K562 (cell line): ENCODE measurements at regions not wholly inside any gene's neighbourhood (a gene's known extent, or its start where the extent isn't known, plus 50 kb on each side); places are given as distances from the start of the nearest gene placed in this dataset.

Source experiments
- ATAC-seq: fragments of 200-7000 bp; cut with Tn5 transposase; 3 replicates; pipeline ENCODE4 v1.9.1; 2020; ENCODE audit warnings: moderate library complexity
- BruUV-seq: library from RNA; stranded (reverse); fragments of 400-500 nt; replicated peaks from 2 replicates; lab custom pipeline; 2021; lab: Mats Ljungman, UMichigan
- CTCF ChIA-PET: fragments of 300-600 bp; formaldehyde crosslinking; extraction: SDS; loops from one replicate; lab custom pipeline; 2021; ENCODE audit warnings: low intra/inter-chr PET ratio; lab: Yijun Ruan, JAX
- POLR2A ChIA-PET: fragments of 300-600, 350-650 bp; sonication (Branson Sonifier 250); formaldehyde crosslinking; extraction: SDS; loops from one replicate; lab custom pipeline; 2021; ENCODE audit warnings: antibody characterized with exemption, inconsistent platforms; lab: Yijun Ruan, JAX
- DNase-seq, 4 experiments: peaks; one replicate each; pipeline versions ENCODE4 v3.0.0 to v3.0.0-alpha.2; 2011 to 2018; ENCODE audit warnings: low spot score in 3 of 4, mixed read lengths in 3 of 4; ENCODE audit errors: extremely low read depth in 1 of 4
- FAIRE-seq: peaks from 2 replicates; lab custom pipeline; 2011; peaks lifted over from hg19 to GRCh38; lab: Jason Lieb, UNC
- H2AFZ ChIP-seq: 2 replicates; pipeline ENCODE4 v1.6.0; 2011; ENCODE audit warnings: low read depth, low read length, control low read depth, inconsistent platforms
- H3K27ac ChIP-seq: fragments of 200-600 bp; 3 replicates; pipeline ENCODE4 v1.8.0; 2011; ENCODE audit warnings: low read depth, mild to moderate bottlenecking, control low read depth, inconsistent platforms, low read length, moderate library complexity, mixed read lengths; ENCODE audit errors: extremely low read depth
- H3K27me3 ChIP-seq, 2 experiments: fragments of 300-600 bp in 1 of 2; 2 replicates in 1 of 2; 3 replicates in 1 of 2; pipeline versions ENCODE4 v1.6.0 to v1.8.0; 2011; ENCODE audit warnings: inconsistent platforms in 2 of 2, low read length in 2 of 2, mild to moderate bottlenecking in 1 of 2, mixed read lengths in 1 of 2, moderate library complexity in 1 of 2; ENCODE audit not compliant: control insufficient read depth in 2 of 2, insufficient read depth in 2 of 2
- H3K36me3 ChIP-seq: fragments of 300-600 bp; 3 replicates; pipeline ENCODE4 v1.8.0; 2011; ENCODE audit warnings: mild to moderate bottlenecking, low read length, inconsistent platforms; ENCODE audit not compliant: control insufficient read depth, insufficient read depth
- H3K4me1 ChIP-seq, 2 experiments: fragments of 200-600 bp in 1 of 2; replicated peaks in 1 of 2; 2 replicates in 1 of 2; 3 replicates in 1 of 2; pipeline versions ENCODE4 v1.5.1 to v1.8.0; 2011; ENCODE audit warnings: inconsistent platforms in 2 of 2, low read length in 2 of 2, mild to moderate bottlenecking in 1 of 2, mixed read lengths in 1 of 2, moderate library complexity in 1 of 2; ENCODE audit not compliant: control insufficient read depth in 2 of 2, insufficient read depth in 2 of 2
- H3K4me2 ChIP-seq: 2 replicates; pipeline ENCODE4 v1.6.1; 2011; ENCODE audit warnings: low read length, control low read depth, inconsistent platforms, mixed read lengths; ENCODE audit not compliant: insufficient read depth
- H3K4me3 ChIP-seq: fragments of 200-600 bp; sonication (generic), shearing (Covaris generic); 2 replicates; pipeline ENCODE4 v1.5.1; 2016; ENCODE audit warnings: control low read depth, inconsistent platforms
- H3K79me2 ChIP-seq: fragments of 200-600 bp; 3 replicates; pipeline ENCODE4 v1.8.0; 2011; ENCODE audit warnings: low read length, inconsistent platforms; ENCODE audit not compliant: control insufficient read depth, insufficient read depth
- H3K9ac ChIP-seq, 2 experiments: 2 replicates each; pipeline versions ENCODE4 v1.6.0 to v1.6.1; 2011; ENCODE audit warnings: low read depth in 2 of 2, low read length in 2 of 2, control low read depth in 1 of 2, inconsistent platforms in 1 of 2, mild to moderate bottlenecking in 1 of 2, mixed read lengths in 1 of 2; ENCODE audit not compliant: insufficient read depth in 1 of 2
- H3K9me1 ChIP-seq: one replicate; pipeline ENCODE4 v1.6.0; 2011; ENCODE audit warnings: inconsistent platforms, mild to moderate bottlenecking, low read length, moderate library complexity; ENCODE audit not compliant: control insufficient read depth, insufficient read depth
- H3K9me3 ChIP-seq: replicated peaks from 2 replicates; pipeline ENCODE4 v1.5.1; 2011; ENCODE audit warnings: low read depth, low read length, inconsistent platforms; ENCODE audit not compliant: control insufficient read depth, insufficient read depth
- H4K20me1 ChIP-seq: replicated peaks from 2 replicates; pipeline ENCODE4 v1.6.1; 2011; ENCODE audit warnings: low read length, inconsistent platforms, mixed read lengths; ENCODE audit not compliant: control insufficient read depth, insufficient read depth
- CCAR2 ChIP-seq: fragments of 200-400 bp; formaldehyde crosslinking; IDR thresholded peaks from 2 replicates; pipeline ENCODE4 v1.6.1; 2017; ENCODE audit warnings: mild to moderate bottlenecking, low read depth, low read length
- DNMT1 ChIP-seq: fragments of 450-650 bp; IDR thresholded peaks from 2 replicates; pipeline ENCODE4 v1.6.1; 2016; ENCODE audit warnings: antibody characterized with exemption, mild to moderate bottlenecking
- FOSL1 ChIP-seq: fragments of 200-800 bp; sonication (Bioruptor generic); conservative IDR thresholded peaks from 2 replicates; pipeline ENCODE4 v1.6.1; 2016; ENCODE audit warnings: missing genetic modification characterization, missing compliant biosample characterization
- ZNF263 ChIP-seq: sonication (generic); formaldehyde crosslinking; IDR thresholded peaks from 2 replicates; pipeline ENCODE4 v1.8.0; 2022; ENCODE audit warnings: mild to moderate bottlenecking, missing genetic modification reagents, borderline replicate concordance
- ZNF764 ChIP-seq: fragments of 250-450 bp; sonication (Bioruptor Pico); IDR thresholded peaks from 2 replicates; pipeline ENCODE4 v1.4.0; 2020; ENCODE audit warnings: low read depth, mild to moderate bottlenecking, moderate library complexity
- WGBS: fragments of 100-300 bp; shearing (Covaris generic); methylation state at CpG from one replicate; pipeline ENCODE4 v1.1.6; 2016; ENCODE audit warnings: low coverage, mixed read lengths; ENCODE audit not compliant: insufficient coverage; ENCODE audit errors: missing lambda C conversion rate; 5-methylcytosine and 5-hydroxymethylcytosine counted together
- in situ Hi-C: fragments of 300-500 bp; cut with MboI; formaldehyde crosslinking; loops from 4 replicates; pipeline ENCODE4 v1.15.0; 2018; ENCODE audit warnings: inconsistent platforms, mixed read lengths
- intact Hi-C: fragments of 100-400 bp; cut with micrococcal nuclease; formaldehyde crosslinking; loops from 2 replicates; pipeline ENCODE4 v1.14.2; 2022
- TF ChIP-seq, protein P1 (sequence below): fragments of 250-450 bp; sonication (Bioruptor Pico); IDR thresholded peaks from 2 replicates; pipeline ENCODE4 v1.5.0; 2020; ENCODE audit warnings: mild to moderate bottlenecking, borderline replicate concordance
- TF ChIP-seq, protein P2 (sequence below): sonication (generic); formaldehyde crosslinking; IDR thresholded peaks from 2 replicates; pipeline ENCODE4 v1.8.0; 2022; ENCODE audit warnings: mild to moderate bottlenecking, missing genetic modification reagents, borderline replicate concordance
- TF ChIP-seq, protein P3 (sequence below): fragments of 450-650 bp; formaldehyde crosslinking; IDR thresholded peaks from 2 replicates; pipeline ENCODE4 v1.4.0; 2020; ENCODE audit warnings: mild to moderate bottlenecking, moderate library complexity
- TF ChIP-seq, protein P4 (sequence below): fragments of 200-800 bp; sonication (Bioruptor generic); IDR thresholded peaks from 2 replicates; pipeline ENCODE4 v1.6.1; 2016; ENCODE audit warnings: missing genetic modification characterization, missing compliant biosample characterization

DNA sequence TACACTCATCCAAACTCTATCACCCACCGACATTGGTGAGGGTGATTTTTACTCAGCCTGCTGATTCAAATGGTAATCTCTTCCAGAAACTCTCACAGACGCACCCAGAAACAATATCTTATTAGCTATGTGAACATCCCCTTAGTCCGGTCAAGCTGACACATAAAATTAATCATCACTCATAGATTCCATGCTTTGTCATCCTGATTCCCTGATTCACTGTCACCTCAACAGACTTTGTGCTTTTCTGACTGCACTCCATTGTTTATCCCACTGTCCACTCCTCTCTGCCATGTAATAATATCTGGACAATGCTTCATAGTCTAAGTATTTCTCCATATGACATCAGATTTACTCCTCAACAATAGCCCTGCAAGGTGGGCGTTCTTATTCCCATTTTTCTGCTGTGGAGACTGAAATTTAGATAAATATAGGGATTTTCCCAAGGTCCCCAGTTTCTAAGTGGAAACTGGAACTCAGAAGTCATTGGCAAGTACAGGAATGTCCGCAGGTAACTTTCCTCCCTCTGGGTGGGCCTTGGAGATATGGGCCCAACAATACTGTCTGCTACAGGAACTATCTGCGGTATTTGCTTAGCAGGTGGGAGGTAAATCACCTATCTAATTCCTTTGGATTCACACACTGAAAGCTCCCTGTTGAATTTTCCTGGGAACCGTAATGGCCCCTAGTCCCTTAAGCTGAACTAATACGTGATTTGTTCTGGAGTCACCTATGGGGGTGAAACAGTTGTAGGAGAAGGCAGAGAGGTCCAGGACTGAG, 228.6 kb upstream of the BCOR start:
- in situ Hi-C loops = no loop called here
- FAIRE-seq (no peak), DNase-seq (no peak), ATAC-seq (no peak)
- intact Hi-C loops = no loop called here
- Histone ChIP-seq H3K9me3 (no peaks in the 10 kb centered on the region), H3K4me3 (no peak overlapping the region), H3K79me2 (no peaks in the 10 kb centered on the region), H3K4me2 (no peak overlapping the region), H3K4me1 (no peaks in the 10 kb centered on the region), H3K9me1 (no peaks in the 10 kb centered on the region), H3K9ac (no peak overlapping the region), H2AFZ (no peak overlapping the region), H4K20me1 (no peaks in the 10 kb centered on the region), H3K27me3 (peaks cover 0 to 4% of the 10 kb centered on the region in 2 experiments; a peak in 1 of 5 replicates), H3K36me3 (no peaks in the 10 kb centered on the region), H3K27ac (no peak overlapping the region)
- CTCF ChIA-PET = no interaction called here
- POLR2A ChIA-PET = interaction anchor here (0.6 kb wide), 1 partner anchor 397 kb away, joined by 3 read pairs; no protein-coding TSS in a partner anchor
- no TSS peak for BruUV-seq
- TF ChIP-seq, protein P1, sequence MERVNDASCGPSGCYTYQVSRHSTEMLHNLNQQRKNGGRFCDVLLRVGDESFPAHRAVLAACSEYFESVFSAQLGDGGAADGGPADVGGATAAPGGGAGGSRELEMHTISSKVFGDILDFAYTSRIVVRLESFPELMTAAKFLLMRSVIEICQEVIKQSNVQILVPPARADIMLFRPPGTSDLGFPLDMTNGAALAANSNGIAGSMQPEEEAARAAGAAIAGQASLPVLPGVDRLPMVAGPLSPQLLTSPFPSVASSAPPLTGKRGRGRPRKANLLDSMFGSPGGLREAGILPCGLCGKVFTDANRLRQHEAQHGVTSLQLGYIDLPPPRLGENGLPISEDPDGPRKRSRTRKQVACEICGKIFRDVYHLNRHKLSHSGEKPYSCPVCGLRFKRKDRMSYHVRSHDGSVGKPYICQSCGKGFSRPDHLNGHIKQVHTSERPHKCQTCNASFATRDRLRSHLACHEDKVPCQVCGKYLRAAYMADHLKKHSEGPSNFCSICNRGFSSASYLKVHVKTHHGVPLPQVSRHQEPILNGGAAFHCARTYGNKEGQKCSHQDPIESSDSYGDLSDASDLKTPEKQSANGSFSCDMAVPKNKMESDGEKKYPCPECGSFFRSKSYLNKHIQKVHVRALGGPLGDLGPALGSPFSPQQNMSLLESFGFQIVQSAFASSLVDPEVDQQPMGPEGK = no peak
- TF ChIP-seq ZNF764 (CRISPR knock-in tag) (no peak), FOSL1 (tag) (no peak), ZNF263 (CRISPR knock-in tag) (no peak), DNMT1 (no peak), CCAR2 (no peak)
- TF ChIP-seq, protein P2, sequence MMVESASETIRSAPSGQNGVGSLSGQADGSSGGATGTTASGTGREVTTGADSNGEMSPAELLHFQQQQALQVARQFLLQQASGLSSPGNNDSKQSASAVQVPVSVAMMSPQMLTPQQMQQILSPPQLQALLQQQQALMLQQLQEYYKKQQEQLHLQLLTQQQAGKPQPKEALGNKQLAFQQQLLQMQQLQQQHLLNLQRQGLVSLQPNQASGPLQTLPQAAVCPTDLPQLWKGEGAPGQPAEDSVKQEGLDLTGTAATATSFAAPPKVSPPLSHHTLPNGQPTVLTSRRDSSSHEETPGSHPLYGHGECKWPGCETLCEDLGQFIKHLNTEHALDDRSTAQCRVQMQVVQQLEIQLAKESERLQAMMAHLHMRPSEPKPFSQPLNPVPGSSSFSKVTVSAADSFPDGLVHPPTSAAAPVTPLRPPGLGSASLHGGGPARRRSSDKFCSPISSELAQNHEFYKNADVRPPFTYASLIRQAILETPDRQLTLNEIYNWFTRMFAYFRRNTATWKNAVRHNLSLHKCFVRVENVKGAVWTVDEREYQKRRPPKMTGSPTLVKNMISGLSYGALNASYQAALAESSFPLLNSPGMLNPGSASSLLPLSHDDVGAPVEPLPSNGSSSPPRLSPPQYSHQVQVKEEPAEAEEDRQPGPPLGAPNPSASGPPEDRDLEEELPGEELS (CRISPR knock-in tag) = no peak
- TF ChIP-seq, protein P3, sequence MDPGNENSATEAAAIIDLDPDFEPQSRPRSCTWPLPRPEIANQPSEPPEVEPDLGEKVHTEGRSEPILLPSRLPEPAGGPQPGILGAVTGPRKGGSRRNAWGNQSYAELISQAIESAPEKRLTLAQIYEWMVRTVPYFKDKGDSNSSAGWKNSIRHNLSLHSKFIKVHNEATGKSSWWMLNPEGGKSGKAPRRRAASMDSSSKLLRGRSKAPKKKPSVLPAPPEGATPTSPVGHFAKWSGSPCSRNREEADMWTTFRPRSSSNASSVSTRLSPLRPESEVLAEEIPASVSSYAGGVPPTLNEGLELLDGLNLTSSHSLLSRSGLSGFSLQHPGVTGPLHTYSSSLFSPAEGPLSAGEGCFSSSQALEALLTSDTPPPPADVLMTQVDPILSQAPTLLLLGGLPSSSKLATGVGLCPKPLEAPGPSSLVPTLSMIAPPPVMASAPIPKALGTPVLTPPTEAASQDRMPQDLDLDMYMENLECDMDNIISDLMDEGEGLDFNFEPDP (CRISPR knock-in tag) = no peak
- TF ChIP-seq, protein P4, sequence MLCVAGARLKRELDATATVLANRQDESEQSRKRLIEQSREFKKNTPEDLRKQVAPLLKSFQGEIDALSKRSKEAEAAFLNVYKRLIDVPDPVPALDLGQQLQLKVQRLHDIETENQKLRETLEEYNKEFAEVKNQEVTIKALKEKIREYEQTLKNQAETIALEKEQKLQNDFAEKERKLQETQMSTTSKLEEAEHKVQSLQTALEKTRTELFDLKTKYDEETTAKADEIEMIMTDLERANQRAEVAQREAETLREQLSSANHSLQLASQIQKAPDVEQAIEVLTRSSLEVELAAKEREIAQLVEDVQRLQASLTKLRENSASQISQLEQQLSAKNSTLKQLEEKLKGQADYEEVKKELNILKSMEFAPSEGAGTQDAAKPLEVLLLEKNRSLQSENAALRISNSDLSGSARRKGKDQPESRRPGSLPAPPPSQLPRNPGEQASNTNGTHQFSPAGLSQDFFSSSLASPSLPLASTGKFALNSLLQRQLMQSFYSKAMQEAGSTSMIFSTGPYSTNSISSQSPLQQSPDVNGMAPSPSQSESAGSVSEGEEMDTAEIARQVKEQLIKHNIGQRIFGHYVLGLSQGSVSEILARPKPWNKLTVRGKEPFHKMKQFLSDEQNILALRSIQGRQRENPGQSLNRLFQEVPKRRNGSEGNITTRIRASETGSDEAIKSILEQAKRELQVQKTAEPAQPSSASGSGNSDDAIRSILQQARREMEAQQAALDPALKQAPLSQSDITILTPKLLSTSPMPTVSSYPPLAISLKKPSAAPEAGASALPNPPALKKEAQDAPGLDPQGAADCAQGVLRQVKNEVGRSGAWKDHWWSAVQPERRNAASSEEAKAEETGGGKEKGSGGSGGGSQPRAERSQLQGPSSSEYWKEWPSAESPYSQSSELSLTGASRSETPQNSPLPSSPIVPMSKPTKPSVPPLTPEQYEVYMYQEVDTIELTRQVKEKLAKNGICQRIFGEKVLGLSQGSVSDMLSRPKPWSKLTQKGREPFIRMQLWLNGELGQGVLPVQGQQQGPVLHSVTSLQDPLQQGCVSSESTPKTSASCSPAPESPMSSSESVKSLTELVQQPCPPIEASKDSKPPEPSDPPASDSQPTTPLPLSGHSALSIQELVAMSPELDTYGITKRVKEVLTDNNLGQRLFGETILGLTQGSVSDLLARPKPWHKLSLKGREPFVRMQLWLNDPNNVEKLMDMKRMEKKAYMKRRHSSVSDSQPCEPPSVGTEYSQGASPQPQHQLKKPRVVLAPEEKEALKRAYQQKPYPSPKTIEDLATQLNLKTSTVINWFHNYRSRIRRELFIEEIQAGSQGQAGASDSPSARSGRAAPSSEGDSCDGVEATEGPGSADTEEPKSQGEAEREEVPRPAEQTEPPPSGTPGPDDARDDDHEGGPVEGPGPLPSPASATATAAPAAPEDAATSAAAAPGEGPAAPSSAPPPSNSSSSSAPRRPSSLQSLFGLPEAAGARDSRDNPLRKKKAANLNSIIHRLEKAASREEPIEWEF (CRISPR knock-in tag) = no peak
- 10% methylated on average over 8 of the region's 8 CpGs for WGBS
